GM10248 (cell line): ENCODE measurements at regions not wholly inside any gene's neighbourhood (a gene's known extent, or its start where the extent isn't known, plus 50 kb on each side); places are given as distances from the start of the nearest gene placed in this dataset.

ENCODE experiments used
- CTCF ChIA-PET: fragments of 300-600 bp; sonication (Branson Sonifier 250); formaldehyde crosslinking; extraction: SDS; loops from one replicate; lab custom pipeline; 2021; ENCODE audit warnings: antibody characterized with exemption; lab: Yijun Ruan, JAX
- POLR2A ChIA-PET: fragments of 350-650 bp; sonication (Branson Sonifier 250); formaldehyde crosslinking; extraction: SDS; loops from one replicate; lab custom pipeline; 2020; ENCODE audit warnings: antibody characterized with exemption; lab: Yijun Ruan, JAX
- DNase-seq: peaks from one replicate; pipeline ENCODE4 v3.0.0; 2012; ENCODE audit errors: extremely low spot score
- CTCF ChIP-seq: IDR thresholded peaks from 2 replicates; pipeline ENCODE4 v1.5.1; 2012; ENCODE audit warnings: mild to moderate bottlenecking, low read depth; ENCODE audit errors: extremely low read depth, missing control alignments, control extremely low read depth

GRCh38 chr19:30774252-30774766, 402.1 kb downstream of the ZNF536 start:
- ChIA-PET CTCF (interaction anchor here (1.0 to 2.7 kb wide), 2 partner anchors 10 to 12 kb away, joined by 4 to 7 read pairs; no protein-coding TSS in a partner anchor), POLR2A (no interaction called here)
- DNase-seq = no peak
- TF ChIP-seq CTCF = no peak

DNA sequence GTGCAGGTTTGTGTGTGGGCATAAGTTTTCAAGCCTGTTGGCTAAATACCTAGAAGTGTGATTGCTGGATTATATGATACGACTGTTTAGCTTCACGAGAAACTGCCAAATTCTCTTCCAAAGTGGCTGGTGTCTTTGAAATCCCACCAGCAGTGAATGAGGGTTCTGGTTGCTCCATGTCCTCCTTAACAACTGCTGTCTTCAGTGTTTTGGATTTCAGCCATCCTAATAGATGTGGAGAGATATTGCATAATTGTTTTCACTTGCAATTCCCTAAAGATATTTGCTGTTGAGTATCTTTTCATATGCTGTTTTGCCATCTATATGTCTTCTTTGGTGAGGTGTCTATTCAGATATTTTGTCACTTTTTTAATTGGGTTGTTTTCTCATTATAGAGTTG, 390.5 kb downstream of the ZNF536 start:
- ChIA-PET POLR2A (no interaction called here), CTCF (no interaction called here)
- no peak for DNase-seq
- no peak for TF ChIP-seq CTCF

- POLR2A ChIA-PET = no interaction called here
- CTCF ChIA-PET = no interaction called here
Measured at GRCh38 chr19:30760014-30760413, 387.8 kb downstream of the ZNF536 start.

DNA sequence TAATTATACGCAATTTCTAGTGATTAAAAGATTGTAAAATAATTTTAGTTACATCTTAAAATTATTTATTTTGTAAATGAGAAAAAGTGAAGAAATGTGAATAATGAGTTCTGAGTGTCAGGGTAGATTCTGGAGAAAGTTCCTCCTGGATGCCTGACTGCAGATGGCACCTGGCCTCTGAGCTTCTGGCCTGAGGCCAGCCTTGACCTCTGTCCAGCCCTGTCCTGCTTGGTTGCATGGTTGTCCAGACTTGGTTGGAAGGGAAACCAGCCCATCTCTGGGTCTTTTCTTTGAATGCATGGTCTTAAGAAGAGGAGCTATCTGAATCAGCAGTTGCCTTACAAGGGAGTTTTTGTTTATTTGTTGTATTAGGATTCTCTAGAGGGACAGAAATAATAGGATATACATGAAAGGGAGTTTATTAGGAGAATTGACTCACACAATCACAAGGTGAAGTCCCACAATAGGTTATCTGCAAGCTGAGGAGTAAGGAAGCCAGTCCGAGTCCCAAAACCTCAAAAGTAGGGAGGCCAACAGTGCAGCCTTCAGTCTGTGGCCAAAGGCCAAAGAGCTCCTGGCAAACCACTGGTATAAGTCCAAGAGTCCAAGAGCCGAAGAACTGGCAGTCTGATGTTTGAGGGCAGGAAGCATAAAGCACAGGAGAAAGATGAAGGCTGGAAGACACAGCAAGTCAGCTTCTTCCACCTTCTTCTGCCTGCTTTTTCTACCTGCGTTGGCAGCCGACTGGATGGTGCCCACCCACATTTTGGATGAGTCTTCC, 385.8 kb downstream of the ZNF536 start:
- no peak for DNase-seq
- TF ChIP-seq CTCF = no peak
- ChIA-PET CTCF (no interaction called here), POLR2A (no interaction called here)

More at GRCh38 chr19:30760014-30760413, 387.8 kb downstream of the ZNF536 start:
- no peak for DNase-seq
- no peak for TF ChIP-seq CTCF

DNA sequence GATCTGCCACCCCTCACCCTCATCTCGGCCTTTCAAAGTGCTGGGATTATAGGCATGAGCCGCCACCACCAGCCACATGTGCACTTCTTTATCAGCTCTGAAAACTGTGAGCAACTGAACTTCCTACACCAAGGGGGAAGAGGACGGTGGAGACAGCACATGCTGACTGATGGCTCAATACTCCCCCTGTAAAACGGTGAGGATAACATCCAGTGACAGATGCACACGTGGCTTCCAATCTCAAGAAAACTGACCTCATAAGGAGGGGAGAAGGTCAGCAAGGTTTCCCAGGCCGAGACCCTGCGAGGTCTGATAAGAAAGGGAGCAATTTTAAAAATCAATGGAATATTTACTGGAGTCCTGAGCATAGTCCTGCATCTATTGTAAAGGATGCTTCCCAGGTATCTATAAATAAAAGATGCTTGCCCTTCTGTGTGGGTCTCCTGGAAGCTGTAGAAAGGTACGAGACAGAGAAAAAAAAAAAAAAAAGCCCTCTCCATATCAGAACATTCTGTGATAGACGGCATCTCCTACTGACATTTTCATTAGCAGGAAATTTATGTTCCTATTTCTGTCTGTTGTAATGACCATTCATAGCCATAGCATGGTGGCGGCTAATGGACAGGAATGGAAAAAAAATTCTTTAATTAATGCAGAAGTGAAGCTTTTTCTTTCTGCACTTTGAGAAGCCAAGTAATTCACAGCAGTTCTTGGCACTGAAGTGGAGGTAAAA, 385.1 kb downstream of the ZNF536 start:
- POLR2A ChIA-PET = no interaction called here
- DNase-seq = no peak
- CTCF ChIA-PET = no interaction called here
- no peak for TF ChIP-seq CTCF

GRCh38 chr19:30755581-30755980, 383.4 kb downstream of the ZNF536 start:
- ChIA-PET POLR2A (no interaction called here), CTCF (no interaction called here)
- DNase-seq = no peak
- no peak for TF ChIP-seq CTCF
